ENCODE measurements at regions not wholly inside any gene's neighbourhood (a gene's known extent, or its start where the extent isn't known, plus 50 kb on each side); places are given as distances from the start of the nearest gene placed in this dataset.
"Not testable (repeated sequence)": the region's sequence is repeated elsewhere in the genome, so short reads cannot be mapped to it uniquely, and the experiment has no call there.

DNA sequence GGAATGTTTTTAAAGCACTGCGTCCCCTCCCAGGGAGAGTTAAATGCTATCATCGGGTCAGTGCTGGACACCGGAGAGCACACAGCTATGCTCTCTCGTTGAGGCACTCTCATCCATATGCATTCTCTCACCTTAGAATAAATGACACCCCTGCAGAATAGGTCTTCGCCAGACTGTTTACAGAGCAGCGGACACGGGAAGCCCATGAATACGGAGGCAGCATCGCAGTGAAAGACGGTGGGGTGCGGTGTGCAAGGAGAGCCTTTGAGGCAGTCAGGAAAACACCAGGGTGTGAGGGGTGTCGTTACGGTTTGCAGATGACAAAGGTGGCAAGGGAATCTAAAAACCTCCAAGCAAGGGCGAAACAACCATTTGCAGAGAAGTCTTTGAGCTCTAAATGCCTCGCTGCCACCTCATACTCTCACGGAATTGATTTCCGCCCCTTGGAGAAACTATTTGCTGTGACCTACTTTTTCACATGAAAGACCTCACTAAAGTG is 169.2 kb upstream of the FHL2 start:
- no peak for DNase-seq

DNA sequence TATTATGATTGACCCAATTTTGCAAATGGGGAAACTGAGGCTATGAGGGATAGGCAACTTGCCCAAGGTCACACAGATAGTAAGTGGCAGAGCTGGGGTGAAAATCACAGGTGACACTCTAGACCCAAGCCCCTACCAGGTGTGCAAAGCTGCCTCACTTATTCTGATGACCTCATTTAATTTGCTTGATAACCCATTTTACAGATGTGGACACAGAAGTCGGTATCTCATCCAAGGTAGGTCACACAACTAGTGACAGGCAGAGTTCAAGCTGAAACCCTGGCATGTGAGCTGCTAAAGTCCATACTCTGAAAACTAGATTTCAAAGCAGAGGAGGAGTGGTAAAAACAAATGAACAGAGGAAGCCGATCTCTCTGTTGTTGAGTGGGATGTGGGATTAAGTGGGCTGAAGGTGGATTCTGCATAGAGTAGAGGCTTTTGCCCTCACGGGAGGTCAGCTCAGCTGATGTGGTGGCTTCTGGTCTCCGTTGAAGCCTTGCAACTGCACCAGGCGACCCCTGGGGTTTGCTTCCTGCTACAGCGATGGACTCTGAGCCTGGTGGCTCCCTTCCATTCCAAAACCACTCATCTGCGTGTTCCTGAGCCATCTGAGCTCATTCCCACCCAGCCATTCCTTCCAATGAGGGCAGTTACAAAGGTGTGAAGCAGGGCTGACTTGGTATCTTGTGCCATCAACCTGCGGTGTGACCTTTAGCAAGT is 164.3 kb upstream of the FHL2 start:
- DNase-seq = no peak

DNA sequence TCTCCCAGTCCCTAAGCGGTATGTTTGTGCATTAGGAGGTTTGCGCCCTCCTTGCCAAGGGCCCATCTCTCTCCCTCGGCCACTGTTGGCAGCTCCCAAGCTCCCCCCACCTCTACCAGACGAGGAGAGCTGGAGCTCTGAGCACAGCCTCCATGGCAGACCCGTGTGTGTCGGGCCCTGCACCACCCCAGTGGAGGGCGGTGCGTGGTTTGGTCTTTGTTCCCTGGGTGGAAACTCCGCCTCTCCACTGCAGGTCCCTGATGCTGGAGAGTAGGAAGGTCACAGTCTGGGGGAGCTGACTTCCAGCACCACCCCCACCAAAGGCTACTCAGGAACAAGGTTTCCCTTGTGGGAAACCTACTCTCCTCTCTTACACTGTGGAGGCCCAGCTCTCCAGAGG is 162.6 kb upstream of the FHL2 start:
- no peak for DNase-seq

DNA sequence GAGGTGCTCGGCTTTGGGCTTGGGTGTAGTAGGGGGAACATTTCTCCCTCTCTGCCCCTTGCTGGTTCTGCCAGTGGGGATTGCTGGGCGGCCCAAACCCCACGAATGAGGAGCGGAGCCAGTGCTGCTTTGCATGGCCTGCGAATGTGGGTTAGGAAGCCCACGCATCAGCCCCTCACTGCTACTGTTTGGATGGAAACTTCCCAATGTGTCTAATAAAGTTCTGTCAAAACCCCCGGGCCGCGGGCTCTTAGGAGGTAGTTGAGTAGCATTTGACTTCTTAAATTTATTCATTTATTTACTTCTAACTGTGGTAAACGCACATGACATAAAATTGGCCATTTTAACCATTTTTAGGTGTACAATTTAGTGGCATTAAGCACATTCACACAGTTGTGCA is 161.3 kb upstream of the FHL2 start:
- DNase-seq = no peak

DNA sequence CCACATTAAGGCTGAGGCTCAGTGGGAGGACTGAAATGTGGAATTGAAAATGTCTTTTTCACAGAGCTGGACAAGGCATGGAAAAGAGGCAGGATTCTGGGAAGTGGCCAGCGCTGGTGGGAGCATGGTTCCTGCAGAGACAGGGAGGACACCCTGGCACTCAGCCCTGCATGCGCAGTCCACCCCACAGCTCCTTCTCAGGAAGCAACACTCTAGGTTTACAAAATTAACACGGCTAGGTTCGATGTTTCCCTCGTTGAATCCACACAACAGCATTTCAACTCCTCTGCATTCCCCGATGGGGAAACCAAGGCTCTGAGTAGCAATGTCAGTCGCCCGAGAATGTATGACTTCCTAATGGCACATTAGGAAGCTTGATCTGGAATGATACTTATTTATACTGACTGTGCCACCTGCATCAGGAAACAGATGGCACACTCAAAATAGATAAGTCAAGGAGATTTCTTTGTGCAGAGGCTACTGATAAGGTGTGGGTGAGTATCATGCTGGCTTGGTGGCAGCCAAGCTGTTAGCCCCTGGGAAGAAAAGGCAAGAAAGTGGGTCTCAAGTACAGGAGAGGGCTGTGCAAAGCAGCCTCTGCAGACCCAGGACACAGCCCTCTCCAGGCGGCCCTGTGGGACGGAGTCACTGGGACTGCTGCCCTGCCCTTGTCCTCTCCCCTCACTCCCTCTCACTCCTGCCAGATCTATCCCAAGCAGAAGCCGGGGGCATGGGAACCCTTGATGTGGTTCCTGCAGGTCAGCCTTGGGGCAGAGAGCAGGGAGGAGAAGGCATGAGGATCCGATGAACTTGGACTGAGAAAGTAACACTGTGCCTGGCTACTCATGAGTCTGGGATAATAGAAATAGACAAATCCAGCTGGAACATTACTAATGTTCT is 158.4 kb upstream of the FHL2 start:
- DNase-seq = no peak

DNA sequence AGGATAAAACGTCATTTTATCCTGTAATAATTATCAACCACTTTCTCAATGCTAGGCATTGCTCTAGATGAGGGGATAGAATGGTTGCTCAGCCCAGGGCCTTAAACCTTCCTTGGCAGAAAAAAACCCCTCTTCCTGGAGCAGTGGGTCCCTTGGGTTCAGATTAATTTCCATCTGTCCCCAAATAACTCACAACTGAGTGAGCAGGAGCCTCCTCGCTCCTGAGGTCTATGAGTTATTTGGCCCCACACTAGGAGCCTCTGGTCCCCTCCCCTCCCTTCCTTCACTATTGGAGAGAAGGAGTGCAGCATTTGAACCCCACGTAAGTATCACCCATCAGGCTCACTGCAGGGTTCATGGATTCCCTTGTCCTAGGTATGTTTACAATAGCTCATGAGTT is 157.5 kb upstream of the FHL2 start:
- no peak for DNase-seq

DNA sequence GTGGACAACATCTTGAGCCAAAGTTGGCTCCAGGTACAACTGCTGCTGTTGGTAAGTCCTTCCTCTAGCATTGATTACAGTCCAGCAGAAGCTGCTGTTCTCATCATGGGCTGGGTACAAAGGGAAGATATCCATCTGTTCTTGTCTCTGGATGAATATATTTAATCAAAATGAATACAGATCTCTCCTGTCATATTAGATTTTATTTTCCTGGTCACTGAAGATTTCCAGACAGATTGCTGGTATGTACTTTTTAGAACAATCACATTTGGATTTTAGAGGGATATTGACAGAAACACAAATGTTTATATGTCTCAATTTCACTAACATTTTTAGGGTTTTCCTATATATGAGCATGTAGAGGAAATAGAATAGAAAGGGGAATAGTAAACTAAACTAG is 155.4 kb upstream of the FHL2 start:
- DNase-seq = no peak

GRCh38 chr2:105553538-105554196 is 154.8 kb upstream of the FHL2 start:
- DNase-seq = no peak

DNA sequence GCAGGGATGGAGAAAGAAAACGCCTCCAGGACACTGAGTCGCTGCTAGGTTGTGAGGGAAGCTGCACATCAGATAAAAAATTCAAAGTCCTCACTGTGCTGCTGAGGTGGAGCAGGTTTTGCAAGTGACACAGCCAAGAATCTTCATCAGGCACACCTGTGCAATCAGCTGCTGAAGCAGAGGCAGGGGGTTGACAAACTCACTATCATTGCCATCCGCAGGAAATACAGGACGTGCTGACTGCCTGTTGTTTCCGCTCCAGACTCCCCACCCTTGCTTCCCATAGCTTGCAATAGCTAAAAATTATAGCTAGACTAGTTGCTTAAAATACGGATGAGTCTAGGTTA is 147.8 kb upstream of the FHL2 start:
- no peak for DNase-seq

- DNase-seq = peak; percentile 56 to 67
Observed at GRCh38 chr2:105545730-105546627, 147.1 kb upstream of the FHL2 start.

GRCh38 chr2:105544591-105545377 is 145.9 kb upstream of the FHL2 start:
- no peak for DNase-seq

DNA sequence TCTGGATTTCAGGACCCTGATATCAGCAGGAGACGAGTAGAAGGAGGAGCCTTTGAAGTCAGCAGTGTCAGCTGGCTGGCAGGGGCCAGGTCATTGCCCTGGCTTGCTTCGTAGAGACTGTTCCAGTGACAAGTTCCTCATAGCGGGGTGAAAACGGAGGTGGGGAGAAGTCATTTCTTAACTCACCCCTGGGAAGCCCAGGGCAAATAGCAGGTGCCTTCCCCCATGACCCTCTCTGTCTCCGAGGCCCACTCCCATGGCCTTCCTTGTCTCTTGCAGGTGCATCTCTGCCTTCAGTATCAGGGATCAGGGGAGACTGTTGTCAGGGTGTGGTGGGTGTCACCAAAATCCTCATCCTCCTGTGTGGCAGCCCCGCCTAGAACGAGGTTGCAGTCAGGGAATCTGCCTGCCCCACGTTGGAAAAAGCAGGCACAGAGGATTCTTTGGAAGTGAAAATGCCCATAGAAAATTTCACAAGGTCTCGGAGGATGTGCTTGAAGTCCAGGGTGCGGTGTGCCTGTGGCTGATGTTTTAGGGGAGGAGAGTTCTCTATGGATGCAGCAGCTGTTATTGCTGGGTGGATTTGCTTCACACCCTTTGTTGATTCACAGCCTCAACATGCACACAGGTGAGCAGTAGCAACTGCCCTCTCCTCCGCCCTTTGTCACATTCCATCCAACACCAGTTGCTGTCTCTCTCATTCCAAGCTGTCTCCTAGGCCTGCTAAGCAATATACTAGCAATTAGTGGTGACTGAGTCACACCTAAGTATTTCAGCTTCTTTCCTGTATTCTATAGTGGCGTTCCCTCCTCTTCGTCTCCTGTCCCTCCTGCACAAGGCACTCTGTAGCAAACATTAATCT is 142.6 kb upstream of the FHL2 start:
- DNase-seq = no peak

DNA sequence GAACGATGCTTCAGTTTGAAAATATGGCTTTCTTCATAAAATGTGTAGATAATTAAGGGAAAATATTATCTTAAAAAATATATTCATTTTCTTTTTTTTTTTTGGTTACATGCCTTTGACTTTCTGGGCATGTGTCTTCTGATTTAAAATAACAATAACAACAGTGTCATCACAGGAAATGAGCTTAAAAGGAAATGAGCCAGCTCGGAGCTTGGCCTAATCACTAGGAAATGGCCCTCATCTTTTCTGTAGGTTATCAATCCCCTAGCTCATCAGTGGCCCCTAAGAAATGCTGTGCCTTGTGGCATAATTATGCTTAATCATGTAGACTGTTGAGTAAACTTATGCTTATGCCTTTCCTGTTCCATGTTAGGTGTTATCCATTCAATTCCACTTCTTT is 141.8 kb upstream of the FHL2 start:
- no peak for DNase-seq

- no peak for DNase-seq
Observed at GRCh38 chr2:105539331-105539730, 140.5 kb upstream of the FHL2 start.

GRCh38 chr2:105538840-105539239 is 140.0 kb upstream of the FHL2 start:
- no peak for DNase-seq

GRCh38 chr2:105537920-105538319 is 139.1 kb upstream of the FHL2 start:
- DNase-seq = no peak

DNA sequence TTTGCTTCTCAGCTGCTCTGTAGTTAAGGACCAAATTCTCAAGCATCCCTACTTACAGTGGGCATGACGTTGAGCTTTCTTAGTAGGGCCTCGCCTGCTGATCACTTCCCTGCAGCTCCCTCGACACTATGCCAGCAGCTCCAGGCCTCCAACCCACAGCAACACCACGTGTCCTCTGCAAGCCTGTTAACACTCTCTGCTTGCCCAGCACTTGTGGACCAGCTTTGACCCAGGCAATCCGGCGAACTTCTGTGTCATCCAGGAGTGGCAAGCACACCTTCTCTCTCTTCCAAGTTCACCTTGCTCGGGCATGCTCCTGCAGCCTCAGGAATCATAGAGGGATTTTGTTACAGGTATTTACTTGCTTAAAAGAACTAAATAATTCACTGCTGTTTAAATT is 138.6 kb upstream of the FHL2 start:
- DNase-seq = no peak

DNA sequence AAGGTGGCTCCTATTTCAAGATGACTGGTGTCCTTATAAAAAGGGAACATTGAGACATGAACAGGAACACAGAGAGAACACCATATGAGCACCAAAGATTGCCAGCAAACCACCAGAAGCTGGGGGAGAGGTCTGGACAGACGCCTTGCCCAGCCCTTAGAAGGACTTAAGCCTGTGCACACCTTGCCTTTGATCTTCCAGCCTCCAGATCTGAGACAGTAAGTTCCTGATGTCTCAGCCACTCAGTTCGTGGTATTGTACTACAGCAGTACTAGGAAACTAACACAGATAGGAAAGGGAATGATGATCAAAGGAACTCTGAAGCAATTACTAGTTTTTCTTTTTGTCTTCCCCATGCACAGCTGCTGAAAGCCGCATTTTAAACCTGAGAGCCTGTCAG is 137.3 kb upstream of the FHL2 start:
- DNase-seq = no peak

GRCh38 chr2:105529258-105529657 is 130.4 kb upstream of the FHL2 start:
- not testable (repeated sequence) for DNase-seq

GRCh38 chr2:105526000-105526925 is 127.4 kb upstream of the FHL2 start:
- no peak for DNase-seq
